Esophagus muscularis mucosa (tissue), 4 donors: ENCODE measurements at regions not wholly inside any gene's neighbourhood (a gene's known extent, or its start where the extent isn't known, plus 50 kb on each side); places are given as distances from the start of the nearest gene placed in this dataset.
"Not testable (repeated sequence)": the region's sequence is repeated elsewhere in the genome, so short reads cannot be mapped to it uniquely, and the experiment has no call there.

Source experiments
- DNase-seq: peaks from one replicate; pipeline ENCODE4 v3.0.0-alpha.2; 2017; ENCODE audit errors: extremely low spot score
- H3K27ac ChIP-seq, 4 donors: fragments of 200-600 bp; sonication (generic); replicated peaks in 1 of 4; 1 replicate in 3 of 4; 2 replicates in 1 of 4; pipeline ENCODE4 v1.5.1; 2016 to 2019; ENCODE audit warnings: mild to moderate bottlenecking in 1 of 4
- H3K27me3 ChIP-seq, 4 donors: fragments of 200-600 bp; sonication (generic); one replicate each; pipeline versions ENCODE4 v1.5.1 to v1.6.0; 2016 to 2019
- H3K36me3 ChIP-seq, 4 donors: fragments of 200-600 bp; sonication (generic); one replicate each; pipeline ENCODE4 v1.5.1; 2016 to 2019
- H3K4me1 ChIP-seq, 4 donors: fragments of 200-600 bp; sonication (generic); one replicate each; pipeline ENCODE4 v1.5.1; 2016 to 2019
- H3K4me3 ChIP-seq, 4 donors: fragments of 200-600 bp; sonication (generic); 1 replicate in 2 of 4; 2 replicates in 2 of 4; pipeline ENCODE4 v1.5.1; 2016 to 2019; ENCODE audit warnings: mild to moderate bottlenecking in 4 of 4, moderate library complexity in 1 of 4
- H3K9me3 ChIP-seq, 4 donors: fragments of 200-600 bp; sonication (generic); 1 replicate in 3 of 4; 2 replicates in 1 of 4; pipeline ENCODE4 v1.5.1; 2016 to 2019
- CTCF ChIP-seq, 3 experiments: fragments of 200-600 bp in 2 of 3; fragments of 450-650 bp in 1 of 3; sonication (generic) in 2 of 3; IDR thresholded peaks; one replicate each; pipeline ENCODE4 v1.5.1; 2017 to 2019; ENCODE audit warnings: antibody characterized with exemption in 3 of 3, mild to moderate bottlenecking in 2 of 3, moderate library complexity in 1 of 3
- EP300 ChIP-seq: sonication (generic); formaldehyde crosslinking; IDR thresholded peaks from one replicate; pipeline ENCODE4 v1.6.1; 2017; ENCODE audit warnings: antibody characterized with exemption
- POLR2A ChIP-seq: fragments of 450-650 bp; IDR thresholded peaks from one replicate; pipeline ENCODE4 v1.6.1; 2017; ENCODE audit warnings: antibody characterized with exemption, moderate library complexity, mild to moderate bottlenecking, low read depth
- POLR2AphosphoS5 ChIP-seq, 2 donors: sonication (generic); formaldehyde crosslinking; IDR thresholded peaks; one replicate each; pipeline ENCODE4 v1.6.1; 2017; ENCODE audit warnings: antibody characterized with exemption in 2 of 2
- WGBS: methylation state at CpG from one replicate; pipeline ENCODE4 v1.1.5; 2018; 5-methylcytosine and 5-hydroxymethylcytosine counted together
- intact Hi-C: fragments of 100-400 bp; cut with DNase I; formaldehyde crosslinking; loops from one replicate; pipeline ENCODE4 v1.15.1; 2023

DNA sequence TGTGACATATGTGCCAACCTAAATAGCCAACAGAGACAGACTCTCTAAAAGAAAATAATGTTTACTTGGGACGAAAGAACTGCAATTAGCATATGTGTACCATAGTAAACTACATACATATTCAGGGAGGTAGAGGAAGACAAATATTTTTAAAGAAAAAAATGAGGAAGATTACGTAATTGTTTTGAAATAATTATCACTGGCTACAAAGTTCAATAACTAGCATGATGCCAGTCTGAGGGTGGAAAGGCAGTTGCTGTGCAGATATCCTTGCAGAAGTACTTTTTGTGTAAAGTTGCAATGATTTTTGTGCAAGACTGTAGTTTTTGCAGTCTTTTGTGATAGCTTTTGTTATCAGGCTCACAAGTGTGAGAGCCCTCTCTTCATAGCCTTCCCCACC lies 103.3 kb upstream of the ANO5 start:
- WGBS = 72% methylated on average over 2 of the region's 2 CpGs
- H3K4me1 ChIP-seq = no peaks in the 10 kb centered on the region
- no peaks in the 10 kb centered on the region for H3K36me3 ChIP-seq
- H3K4me3 ChIP-seq = no peak overlapping the region
- no peak for TF ChIP-seq CTCF (IDR thresholded peaks at IDR 0.05)
- TF ChIP-seq POLR2A = no peak
- no peak for TF ChIP-seq EP300
- TF ChIP-seq POLR2AphosphoS5 (IDR thresholded peaks at IDR 0.05) = no peak
- intact Hi-C loops = no loop called here
- DNase-seq = no peak
- H3K27me3 ChIP-seq = no peaks in the 10 kb centered on the region
- H3K27ac ChIP-seq = no peak overlapping the region
- H3K9me3 ChIP-seq = no peaks in the 10 kb centered on the region

- intact Hi-C loops = no loop called here
- Histone ChIP-seq H3K9me3 (no peaks in the 10 kb centered on the region), H3K27me3 (no peaks in the 10 kb centered on the region), H3K4me1 (no peaks in the 10 kb centered on the region), H3K36me3 (no peaks in the 10 kb centered on the region), H3K27ac (no peak overlapping the region), H3K4me3 (no peak overlapping the region)
- 78% methylated on average over 2 of the region's 2 CpGs for WGBS
- no peak for DNase-seq
- TF ChIP-seq CTCF (IDR thresholded peaks at IDR 0.05) (no peak), POLR2A (no peak), POLR2AphosphoS5 (IDR thresholded peaks at IDR 0.05) (no peak), EP300 (no peak)
Measured at GRCh38 chr11:22106566-22106965, 86.3 kb upstream of the ANO5 start.

DNA sequence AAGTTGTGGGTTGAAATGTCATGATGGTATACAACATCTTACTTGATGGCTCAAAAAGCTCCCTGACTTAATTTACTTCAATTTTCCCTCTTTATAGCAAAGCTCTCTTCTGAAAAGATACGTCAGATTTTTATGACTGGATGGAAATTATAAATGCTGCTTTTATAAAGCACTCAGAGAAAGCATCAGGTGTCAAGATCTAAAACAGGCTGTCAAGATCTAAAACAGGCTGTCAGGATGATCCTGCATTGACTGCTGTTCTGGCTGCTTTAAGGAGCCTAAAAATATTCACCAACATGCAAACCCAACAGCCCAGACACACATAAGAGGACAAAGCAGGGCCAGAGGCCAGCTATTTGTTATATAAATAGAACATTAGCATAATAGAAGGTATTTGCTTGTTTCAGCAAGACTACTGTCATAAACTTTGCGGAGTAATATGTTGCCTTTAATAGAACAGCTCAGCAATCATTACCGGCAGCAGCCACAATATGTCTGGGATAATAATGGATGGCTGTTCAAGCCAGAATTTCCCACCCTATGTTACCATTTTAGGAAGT lies 77.3 kb upstream of the ANO5 start:
- Histone ChIP-seq H3K4me3 (no peak overlapping the region), H3K4me1 (no peaks in the 10 kb centered on the region), H3K9me3 (no peaks in the 10 kb centered on the region), H3K36me3 (no peaks in the 10 kb centered on the region), H3K27ac (no peak overlapping the region), H3K27me3 (no peaks in the 10 kb centered on the region)
- WGBS = 46% methylated on average over 3 of the region's 3 CpGs
- DNase-seq = no peak
- intact Hi-C loops = no loop called here
- TF ChIP-seq EP300 = no peak
- TF ChIP-seq CTCF (IDR thresholded peaks at IDR 0.05) = no peak
- no peak for TF ChIP-seq POLR2A
- no peak for TF ChIP-seq POLR2AphosphoS5 (IDR thresholded peaks at IDR 0.05)

DNA sequence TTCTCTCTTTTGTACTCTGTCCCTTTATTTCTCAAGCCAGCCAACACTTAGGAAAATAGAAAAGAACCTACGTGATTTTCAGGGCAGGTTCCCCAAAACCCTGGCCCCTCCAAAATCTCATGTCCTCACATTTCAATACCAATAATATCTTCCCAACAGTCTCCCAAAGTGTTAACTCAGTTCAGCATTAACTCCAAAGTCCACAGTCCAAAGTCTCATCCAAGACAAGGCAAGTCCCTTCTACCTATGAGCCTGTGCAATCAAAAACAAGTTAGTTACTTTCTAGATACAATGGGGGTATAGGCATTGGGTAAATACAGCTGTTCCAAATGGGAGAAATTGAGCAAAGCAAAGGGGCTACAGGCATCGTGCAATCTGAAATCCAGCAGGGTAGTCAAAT lies 64.9 kb upstream of the ANO5 start:
- H3K36me3 ChIP-seq, H3K4me1 ChIP-seq, intact Hi-C loops, H3K4me3 ChIP-seq, H3K27ac ChIP-seq, H3K27me3 ChIP-seq, DNase-seq: not testable (repeated sequence)
- peaks cover 0 to 17% (median 3%) of the 10 kb centered on the region in 4 donors for H3K9me3 ChIP-seq
- 88% methylated on average over 2 of the region's 2 CpGs for WGBS

DNA sequence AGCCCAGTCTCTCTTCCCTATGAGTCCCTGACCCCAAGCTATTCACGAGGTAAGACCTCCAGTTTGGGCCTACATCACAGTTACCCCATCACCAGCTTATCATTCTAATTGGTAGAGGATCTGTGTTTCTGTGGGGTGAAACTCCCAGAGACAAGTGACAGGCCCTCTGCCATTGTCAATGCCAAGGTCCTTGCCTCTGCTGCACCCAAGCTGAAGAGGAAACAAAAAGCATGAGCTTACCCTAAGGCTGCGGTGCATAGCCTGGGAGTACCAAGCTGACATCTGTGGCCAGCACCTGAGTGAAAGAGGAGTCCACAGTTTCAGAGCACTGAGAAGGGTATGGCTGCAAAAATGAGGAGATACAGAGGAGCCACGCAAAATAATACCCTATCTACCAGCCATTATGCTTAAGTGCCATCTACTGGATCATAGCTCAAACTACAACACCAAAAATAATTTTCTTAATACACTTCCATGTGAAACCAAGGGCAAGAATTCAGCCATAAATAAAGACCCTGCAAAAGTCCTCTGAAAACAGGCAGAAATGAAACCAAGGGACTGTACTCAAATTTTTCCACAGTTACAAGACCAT lies 62.3 kb upstream of the ANO5 start:
- Histone ChIP-seq H3K4me1 (no peaks in the 10 kb centered on the region), H3K36me3 (no peaks in the 10 kb centered on the region), H3K27ac (no peak overlapping the region), H3K9me3 (peaks cover 0 to 12% (median 0%) of the 10 kb centered on the region in 4 donors), H3K4me3 (no peak overlapping the region), H3K27me3 (no peaks in the 10 kb centered on the region)
- intact Hi-C loops = no loop called here
- 45% methylated on average over 3 of the region's 3 CpGs for WGBS
- DNase-seq = no peak
- TF ChIP-seq POLR2AphosphoS5 (IDR thresholded peaks at IDR 0.05) = no peak
- peak in 1 of 3 experiments; percentile 31 for TF ChIP-seq CTCF (IDR thresholded peaks at IDR 0.05)
